ENCODE measurements at regions not wholly inside any gene's neighbourhood (a gene's known extent, or its start where the extent isn't known, plus 50 kb on each side); places are given as distances from the start of the nearest gene placed in this dataset.

DNA sequence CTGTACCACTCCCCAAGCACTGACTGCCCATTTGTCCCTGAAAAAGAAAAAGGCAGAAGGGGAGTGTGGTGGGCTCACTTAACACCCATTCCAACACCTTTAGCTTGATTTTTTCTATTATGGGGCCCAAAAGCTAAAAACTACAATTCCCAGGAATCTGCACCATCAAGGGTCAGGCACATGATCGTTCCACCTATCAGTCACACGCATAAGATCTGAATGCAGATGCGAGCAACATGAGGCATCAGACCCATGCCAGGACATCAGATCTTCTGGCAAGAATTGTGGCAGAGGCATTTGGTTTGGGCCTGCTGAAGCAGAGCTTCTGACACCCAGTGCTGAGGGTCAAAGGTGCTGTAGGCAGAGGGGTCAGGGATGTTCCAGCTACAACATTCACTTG is 595.9 kb downstream of the BCOR start:
- TF ChIP-seq POLR2A (IDR thresholded peaks at IDR 0.05) = no peak
- TF ChIP-seq, protein P1, sequence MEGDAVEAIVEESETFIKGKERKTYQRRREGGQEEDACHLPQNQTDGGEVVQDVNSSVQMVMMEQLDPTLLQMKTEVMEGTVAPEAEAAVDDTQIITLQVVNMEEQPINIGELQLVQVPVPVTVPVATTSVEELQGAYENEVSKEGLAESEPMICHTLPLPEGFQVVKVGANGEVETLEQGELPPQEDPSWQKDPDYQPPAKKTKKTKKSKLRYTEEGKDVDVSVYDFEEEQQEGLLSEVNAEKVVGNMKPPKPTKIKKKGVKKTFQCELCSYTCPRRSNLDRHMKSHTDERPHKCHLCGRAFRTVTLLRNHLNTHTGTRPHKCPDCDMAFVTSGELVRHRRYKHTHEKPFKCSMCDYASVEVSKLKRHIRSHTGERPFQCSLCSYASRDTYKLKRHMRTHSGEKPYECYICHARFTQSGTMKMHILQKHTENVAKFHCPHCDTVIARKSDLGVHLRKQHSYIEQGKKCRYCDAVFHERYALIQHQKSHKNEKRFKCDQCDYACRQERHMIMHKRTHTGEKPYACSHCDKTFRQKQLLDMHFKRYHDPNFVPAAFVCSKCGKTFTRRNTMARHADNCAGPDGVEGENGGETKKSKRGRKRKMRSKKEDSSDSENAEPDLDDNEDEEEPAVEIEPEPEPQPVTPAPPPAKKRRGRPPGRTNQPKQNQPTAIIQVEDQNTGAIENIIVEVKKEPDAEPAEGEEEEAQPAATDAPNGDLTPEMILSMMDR (IDR thresholded peaks at IDR 0.05) = no peak

Measured in uterus (tissue), 2 donors.